GM21423 (cell line): ENCODE measurements at regions not wholly inside any gene's neighbourhood (a gene's known extent, or its start where the extent isn't known, plus 50 kb on each side); places are given as distances from the start of the nearest gene placed in this dataset.
"Not testable (repeated sequence)": the region's sequence is repeated elsewhere in the genome, so short reads cannot be mapped to it uniquely, and the experiment has no call there.

Experiments
- ATAC-seq: cut with Tn5 transposase; IDR thresholded peaks from one replicate; pipeline ENCODE4 v1.9.1; 2021; ENCODE audit warnings: mild to moderate bottlenecking, moderate library complexity; ENCODE audit not compliant: unreplicated experiment

DNA sequence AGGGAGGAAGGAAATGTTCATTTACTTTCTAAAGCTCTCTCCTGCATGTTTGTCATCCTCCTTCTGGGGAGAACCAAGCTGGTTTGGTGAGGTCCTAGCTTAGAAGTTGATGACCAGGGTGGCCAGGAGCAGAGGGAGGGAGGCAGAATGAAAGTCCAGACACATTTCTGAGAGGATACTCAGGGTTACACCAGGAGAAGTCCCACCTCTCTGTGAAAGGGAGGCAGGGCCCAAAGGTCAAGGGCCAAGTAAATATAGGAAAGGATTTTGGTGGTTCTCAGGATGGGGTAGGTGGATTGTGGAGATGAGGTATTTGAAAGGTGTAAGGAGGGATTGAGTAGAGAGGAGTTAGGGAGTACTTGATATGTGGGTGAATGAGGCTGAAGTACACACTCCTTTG is 58.0 kb upstream of the FBXO11 start:
- no peak for ATAC-seq

DNA sequence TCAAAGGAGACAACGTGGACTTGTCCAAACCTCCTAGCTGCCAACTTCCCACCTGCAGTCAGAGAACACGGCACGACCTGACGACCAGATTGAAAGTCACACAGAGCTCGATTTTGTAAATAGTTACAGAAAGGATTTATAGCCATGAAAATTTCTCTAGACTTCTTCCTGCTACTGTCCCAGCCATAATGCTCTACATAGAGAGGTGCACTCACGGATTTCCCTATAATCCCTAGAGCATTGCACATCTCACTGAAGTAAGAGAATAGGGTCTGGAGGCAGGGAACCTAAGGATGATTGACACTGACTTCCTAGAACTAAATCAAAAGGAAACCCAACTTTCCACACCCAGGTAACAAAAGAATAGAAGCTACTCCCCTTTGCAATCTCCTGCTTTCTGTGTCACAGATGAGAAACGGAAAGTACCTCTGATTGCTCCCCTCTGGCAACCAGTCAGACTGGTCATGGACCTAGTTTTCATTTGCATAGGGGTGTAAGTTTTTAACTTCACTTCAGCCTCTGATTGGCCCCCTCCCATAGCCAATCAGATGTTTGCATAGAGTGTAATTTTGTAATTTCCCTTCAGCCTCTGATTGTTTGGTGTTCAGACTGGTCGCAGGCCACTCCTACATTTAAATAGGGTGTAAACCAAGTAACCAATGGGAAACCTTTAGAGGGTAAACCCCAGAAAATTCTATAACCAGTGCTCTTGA is 58.6 kb upstream of the FBXO11 start:
- ATAC-seq = no peak

DNA sequence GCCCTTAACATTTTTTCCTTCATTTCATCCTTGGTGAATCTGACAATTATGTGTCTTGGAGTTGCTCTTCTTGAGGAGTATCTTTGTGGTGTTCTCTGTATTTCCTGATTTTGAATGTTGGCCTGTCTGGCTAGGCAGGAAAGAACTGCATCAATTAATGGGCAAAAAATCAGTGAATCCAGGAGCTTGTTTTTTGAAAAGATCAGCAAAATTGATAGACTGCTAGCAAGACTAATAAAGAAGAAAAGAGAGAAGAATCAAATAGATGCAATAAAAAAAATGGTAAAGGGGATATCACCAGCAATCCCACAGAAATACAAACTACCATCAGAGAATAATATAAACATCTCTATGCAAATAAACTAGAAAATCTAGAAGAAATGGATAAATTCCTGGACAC is 70.4 kb upstream of the FBXO11 start:
- ATAC-seq = not testable (repeated sequence)

DNA sequence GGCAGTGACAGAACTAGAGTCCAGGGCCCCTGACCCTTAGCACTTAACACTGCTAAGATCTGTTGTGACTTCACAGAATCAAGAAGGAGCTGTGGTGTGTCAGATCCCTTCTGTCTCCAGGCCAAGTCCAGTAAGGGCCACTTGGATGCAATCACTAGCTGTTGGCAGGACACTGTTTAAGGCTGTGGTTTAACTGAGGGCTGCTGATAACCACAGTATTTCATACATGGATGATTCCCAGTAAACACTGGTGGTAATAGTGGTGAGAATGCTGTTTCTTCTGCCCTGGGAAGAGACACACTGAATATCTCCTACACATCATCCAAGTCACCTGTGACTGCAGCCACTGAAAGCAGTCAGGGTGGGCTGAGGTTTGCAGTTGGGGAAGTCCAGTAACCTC is 77.7 kb upstream of the FBXO11 start:
- ATAC-seq = no peak

DNA sequence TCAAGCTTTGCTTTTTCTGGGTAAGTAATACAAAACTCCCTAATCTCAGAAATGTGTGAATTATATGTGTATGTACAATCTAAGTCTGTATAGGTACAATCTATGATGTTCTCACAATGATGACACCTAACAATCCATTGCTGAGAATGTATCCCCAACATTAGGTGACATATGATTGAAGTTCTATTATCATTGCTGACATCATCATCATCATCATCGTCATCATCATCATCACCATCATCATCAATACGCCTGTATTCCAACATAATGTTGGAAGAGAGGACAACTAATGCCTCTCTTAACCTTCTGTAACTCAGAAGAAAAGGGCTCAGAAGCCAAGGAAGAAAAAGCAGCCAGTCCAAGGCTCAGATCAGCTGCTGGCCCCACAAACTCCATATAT is 84.2 kb upstream of the FBXO11 start:
- ATAC-seq = no peak

DNA sequence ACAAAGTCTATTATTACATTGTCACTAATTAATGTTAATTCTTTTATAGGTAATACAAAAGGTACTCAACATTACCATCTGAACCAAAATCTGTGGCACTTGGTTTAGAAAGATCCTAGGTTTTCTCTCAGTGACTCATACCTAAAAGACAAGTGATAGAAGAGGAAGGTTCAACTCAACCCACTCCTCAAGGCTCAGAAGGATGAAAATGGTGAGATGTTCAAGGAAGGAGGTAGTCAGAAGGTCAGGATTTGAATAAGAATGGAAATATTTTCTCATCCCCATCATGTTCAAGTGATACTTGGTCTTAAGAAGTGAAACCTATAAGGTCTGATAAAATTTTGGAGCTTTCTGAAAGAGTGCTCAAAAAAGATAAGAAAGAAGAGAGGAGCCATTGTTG is 86.4 kb upstream of the FBXO11 start:
- no peak for ATAC-seq

DNA sequence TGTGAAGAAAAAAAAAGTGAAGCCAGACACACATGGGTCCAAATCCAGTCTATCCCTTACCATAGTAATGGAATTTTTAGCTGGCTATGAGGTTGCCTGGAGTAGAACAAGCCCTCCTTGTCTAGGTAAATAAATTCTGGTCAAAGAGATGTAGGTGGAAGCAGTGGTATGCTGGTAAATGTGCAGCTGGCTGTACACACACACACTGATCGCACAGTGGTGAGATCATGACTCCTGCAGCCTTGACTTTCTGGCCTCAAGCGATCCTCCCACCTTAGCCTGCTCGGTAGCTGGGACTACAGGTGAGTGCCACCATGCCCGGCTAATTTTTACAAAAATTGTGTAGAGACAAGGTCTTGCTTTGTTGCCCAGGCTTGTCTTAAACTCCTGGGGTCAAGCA is 90.5 kb upstream of the FBXO11 start:
- ATAC-seq = no peak

DNA sequence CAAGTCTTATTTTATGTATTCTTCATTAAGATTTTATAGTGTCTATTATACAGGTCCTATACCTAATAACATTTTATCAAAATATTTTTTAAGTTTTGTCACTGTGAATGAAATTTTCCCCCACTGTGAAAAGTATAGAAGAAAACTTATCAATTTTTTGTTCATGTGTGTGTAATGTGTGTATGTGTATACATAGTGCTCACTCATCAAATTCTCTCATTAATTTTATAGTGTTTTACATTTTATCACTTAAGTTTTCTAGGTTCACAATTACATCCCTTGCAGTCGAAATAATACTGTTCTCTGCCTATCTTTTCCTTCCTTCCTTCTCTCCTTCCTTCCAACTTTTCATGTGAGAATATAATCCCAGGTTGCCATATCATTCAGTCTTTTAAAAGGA is 93.2 kb upstream of the FBXO11 start:
- no peak for ATAC-seq

DNA sequence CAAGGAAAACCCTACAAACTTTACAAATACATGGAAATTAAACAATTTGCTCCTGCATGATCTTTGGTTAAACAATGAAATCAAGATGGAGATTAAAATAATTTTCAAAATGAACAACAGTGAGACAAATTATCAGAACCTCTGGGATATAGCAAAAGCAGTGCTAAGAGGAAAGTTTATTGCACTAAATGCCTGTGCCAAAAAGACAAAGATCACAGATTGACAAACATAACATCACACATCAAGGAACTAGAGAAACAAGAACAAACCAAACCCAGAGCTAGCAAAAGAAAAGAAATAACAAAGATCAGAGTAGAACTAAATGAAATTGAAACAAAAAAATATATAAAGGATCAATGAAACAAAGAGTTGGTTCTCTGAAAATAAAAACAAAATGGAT is 95.2 kb upstream of the FBXO11 start:
- no peak for ATAC-seq

DNA sequence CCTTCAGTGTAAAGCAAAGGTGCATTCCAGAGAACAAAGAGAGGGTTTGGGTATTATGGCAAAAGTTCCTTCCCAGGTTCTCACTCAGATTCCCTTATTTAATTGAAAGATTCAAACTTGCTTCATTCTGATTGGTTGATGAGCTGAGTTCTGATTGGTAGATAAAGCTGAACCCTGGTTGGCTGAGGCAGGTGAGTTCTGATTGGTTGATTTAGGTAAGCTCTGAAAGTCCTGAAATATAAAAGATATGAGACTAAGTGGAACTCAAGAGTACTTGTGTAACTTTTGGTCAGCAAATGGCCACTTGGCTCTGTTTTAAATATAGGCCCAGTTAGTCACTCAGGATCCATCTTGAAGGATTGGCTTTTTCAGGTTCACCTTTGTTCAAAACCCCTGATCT is 99.8 kb upstream of the FBXO11 start:
- no peak for ATAC-seq

DNA sequence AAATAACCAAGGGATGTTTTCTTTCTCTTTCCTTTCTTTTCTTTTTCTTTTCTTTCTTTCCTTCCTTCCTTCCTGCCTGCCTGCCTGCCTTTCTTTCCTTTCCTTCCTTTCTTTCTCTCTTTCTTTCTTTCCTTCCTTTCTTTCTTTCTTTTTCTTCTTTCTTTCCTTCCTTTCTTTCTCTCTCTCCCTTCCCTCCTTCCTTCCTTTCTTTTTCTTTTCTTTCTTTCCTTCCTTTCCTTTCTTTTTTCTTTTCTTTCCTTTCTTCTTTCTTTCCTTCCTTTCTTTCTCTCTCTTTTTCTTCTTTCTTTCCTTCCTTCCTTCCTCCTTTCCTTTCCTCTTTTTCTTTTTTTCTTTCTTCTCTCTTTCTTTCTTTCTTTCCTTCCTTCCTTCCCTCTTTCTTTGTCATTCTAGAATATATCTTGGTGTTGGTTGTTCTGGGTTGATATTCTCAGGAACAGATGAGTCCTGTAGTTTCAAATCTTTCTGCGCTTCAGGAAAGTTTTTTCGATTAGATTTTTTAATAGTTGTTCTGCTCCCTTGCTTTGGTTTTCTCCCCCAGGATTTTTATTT is 101.5 kb upstream of the FBXO11 start:
- no peak for ATAC-seq

DNA sequence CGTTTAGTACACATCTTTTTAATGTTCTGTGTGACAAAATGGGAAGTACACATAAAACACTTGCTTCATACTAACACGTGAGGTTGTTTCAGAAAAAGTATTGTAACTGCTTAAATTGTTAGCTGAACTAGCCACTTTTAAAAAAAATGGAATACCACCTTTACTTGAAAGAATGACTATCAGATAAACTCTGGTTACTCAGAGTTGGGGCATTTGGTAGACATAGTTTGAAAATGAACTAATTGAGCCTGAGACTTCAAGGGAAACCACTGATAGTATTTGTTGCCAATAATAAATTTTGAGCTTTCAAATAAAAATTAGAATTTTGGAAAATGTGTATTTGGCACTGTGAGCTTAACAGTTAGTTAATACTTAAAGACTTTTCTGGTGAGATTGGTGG is 103.0 kb upstream of the FBXO11 start:
- ATAC-seq = no peak

DNA sequence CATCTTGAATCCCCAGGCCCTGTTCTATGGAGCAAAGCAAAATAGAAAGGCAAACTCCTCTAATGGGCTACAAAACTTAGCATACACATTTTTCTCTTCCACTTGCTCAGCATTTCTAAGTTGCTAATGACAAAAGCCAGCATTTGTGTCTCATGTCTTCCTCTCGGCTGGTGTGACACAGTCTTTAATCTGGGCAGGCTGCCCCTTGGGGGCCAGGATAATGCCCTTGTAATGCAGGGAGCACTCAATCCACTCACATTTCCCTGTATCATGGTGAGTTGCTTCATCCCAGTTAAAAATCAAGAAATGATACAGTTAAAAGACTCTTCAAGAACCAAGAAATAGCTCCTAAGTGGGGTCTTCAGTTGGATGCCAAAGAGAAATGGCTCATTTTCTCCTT is 109.1 kb upstream of the FBXO11 start:
- ATAC-seq = no peak

DNA sequence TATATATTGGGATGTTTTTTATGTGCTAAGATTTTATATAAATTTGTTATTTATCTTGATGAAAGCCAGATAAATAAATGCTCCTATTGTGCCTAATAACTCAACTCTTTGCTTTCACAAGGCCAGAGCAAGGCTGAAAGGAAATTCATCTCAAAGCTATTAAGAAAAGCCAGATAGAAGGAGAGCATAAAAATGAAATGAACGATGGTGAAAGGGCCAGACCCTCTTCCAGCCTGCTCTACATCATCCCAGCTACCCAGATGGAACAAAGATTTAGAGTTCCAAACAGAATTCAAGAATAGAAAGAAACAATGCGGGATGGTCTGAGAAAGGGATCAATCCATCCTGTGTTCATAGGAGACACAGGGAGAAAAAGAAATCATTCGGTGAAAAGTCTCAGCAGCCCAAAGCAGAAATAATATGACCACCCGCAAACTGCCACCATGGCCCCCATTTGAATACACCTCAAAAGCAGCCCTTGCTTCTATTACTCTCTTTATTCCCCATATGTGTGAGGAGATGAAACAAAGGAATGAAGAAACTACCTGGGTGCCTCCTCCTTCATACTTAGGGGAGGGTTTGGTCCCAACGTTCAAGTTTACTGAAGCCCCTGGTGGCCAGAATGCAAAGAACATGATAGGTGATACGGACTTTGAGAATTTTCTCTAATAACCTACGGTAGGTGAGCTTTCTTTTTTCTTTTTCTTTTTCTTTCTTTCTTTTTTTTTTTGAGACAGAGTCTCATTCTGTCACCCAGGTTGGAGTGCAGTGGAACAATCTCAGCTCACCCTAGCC is 110.1 kb upstream of the FBXO11 start:
- ATAC-seq = no peak

DNA sequence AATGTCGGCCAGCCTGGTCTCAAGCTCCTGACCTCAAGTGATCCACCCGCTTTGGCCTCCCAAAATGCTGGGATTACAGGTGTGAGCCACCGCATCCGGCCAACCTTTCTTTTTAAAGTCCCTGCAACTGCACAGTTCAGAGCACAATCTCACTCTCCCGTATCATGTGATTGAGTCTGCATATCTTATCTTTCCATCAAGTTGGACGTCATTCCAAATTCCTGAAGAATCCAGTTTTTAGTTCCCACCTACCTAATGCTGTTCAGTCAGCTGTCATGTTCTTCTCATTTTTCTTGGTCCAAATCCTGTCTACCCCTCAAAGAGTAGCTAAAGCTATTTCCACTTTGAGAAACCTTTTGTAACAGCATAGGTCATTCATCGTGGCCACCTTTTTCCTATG is 110.8 kb upstream of the FBXO11 start:
- no peak for ATAC-seq

DNA sequence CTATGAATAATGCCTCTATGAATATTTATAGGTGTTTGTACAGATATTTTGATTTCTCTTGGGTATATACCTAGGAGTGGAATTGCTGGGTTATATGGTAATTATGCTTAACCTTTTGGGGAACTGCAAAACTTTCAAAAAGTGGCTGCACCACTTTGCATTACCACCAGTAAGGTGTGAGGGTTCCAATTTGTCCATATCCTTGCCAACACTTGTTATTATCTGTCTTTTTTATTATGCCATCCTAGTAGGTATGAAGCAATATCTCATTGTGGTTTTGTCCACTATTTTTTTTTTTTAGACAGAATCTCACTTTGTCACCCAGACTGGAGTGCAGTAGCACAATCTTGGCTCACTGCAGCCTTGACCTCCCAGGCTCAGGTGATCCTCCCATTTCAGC is 112.2 kb upstream of the FBXO11 start:
- ATAC-seq = no peak

DNA sequence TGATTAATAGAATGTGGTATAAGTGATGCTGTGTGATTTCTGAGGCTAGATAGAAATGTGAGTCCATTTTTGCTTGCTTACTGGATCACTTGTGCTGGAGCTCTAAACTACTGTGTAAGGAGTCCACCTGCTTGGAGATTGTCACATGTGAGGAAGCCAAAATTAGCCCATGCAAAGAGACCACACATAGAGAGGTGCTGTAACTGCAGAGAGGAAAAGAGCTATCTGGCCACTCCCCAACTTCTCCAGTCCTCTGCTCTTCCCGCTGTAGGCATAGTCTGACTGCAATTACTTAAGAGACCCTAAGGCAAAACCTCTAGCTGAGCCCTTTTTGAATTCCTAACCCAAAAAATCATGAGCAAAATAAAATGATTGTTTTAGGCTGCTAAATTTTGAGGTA is 120.6 kb upstream of the FBXO11 start:
- ATAC-seq = no peak

DNA sequence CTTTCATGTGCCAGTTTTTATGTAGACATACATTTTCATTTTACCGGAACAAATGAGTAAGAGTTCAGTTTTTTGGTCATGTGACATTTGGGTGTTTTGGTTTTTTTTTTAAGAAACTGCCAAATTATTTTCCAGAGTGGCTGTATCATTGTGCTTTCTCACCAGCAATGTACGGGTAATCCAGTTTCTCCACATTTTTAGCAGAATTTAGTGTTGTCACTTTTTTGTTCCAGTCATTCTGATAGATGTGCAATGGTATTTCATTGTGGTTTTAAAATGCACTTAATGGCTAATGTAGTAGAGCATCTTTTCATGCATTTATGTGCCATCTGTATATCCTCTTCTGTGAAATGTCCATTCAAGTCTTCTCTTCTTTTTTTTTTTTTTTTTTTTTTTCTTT is 126.5 kb upstream of the FBXO11 start:
- no peak for ATAC-seq

DNA sequence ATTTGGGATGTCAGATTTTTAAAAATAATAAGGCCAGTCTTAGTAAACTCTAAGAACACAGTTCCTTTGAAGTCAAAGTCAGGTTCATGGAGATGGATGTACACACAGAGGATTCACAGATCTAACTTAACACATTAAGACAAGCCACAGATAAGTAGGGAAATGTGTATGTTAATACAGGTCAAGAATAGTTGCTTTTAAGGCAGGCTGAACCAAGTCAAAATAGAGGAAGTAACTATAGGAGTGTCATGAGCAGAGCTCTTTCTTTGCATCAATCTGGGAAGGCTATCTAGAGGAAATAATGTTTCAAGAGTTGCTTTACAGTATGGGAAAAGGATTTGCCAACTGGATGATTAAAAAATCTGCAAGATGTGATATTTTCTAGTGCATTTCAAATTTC is 128.0 kb upstream of the FBXO11 start:
- ATAC-seq = no peak

DNA sequence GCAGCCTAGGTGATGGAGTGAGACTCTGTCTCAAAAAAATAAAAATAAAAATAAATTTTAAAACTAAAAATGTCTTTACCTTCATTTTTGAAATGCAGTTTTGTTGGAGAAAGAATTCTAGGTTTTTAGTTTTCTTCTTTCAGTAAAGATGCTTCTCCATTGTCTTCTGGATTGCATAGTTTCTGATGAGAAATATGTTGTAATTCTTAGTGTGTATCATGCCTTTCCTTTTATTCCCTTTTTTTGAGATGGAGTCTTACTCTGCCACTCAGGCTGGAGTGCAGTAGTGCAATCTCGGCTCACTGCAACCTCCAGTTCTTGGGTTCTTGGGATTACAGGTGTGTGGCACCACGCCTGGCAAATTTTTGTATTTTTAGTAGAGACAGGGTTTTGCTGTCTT is 130.0 kb upstream of the FBXO11 start:
- ATAC-seq = no peak

DNA sequence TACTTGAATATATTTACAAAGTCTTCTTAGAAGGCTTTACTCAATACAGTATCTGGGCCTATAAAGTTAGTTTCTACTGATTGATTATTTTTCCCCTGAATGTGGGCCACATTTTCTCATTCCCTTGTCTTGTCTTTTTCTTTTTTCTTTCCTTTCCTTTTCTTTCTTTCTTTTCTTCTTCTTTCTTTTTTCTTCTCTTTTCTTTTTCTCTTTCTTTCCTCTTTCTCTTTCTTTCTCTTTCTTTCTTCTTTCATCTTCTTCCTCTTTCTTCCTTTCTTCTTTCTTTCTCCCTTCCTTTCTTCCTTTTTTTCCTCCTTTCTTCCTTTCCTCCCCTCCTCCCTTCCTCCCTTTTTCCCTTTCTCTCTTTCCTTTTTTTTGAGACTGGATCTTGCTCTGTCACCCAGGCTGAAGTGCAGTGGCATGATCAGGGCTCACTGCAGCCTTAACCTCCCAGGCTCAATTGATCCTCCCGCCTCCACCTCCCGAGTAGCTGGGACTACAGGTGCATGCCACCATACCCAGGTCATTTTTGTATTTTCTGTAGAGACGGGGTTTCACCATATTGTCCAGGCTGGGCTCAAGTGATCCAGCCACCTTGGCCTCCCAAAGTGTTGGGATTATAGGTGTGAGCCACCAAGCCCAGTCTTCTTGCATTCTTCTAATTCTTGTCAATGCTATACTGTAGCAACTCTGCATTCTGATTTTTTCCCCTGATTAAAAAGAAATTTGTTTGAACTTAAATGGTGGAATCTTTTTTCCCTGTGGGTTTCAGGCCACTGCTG is 133.1 kb upstream of the FBXO11 start:
- ATAC-seq = no peak
